ENCODE measurements at regions not wholly inside any gene's neighbourhood (a gene's known extent, or its start where the extent isn't known, plus 50 kb on each side); places are given as distances from the start of the nearest gene placed in this dataset.

- TF ChIP-seq CTCF (CRISPR knock-in tag; IDR thresholded peaks at IDR 0.05) (no peak), GTF2F1 (IDR thresholded peaks at IDR 0.05; ENCODE audit: low read length) (no peak), POLR2AphosphoS5 (IDR thresholded peaks at IDR 0.05; ENCODE audit: low read depth, low read length) (no peak), NFE2L2 (IDR thresholded peaks at IDR 0.05; ENCODE audit: low read length) (no peak), JUN (CRISPR knock-in tag; IDR thresholded peaks at IDR 0.05) (no peak), TAF1 (CRISPR knock-in tag; IDR thresholded peaks at IDR 0.05) (no peak), ELK4 (CRISPR knock-in tag; IDR thresholded peaks at IDR 0.05; ENCODE audit: borderline replicate concordance) (no peak), NR3C1 (CRISPR knock-in tag; IDR thresholded peaks at IDR 0.05) (no peak)
Observed at GRCh38 chr9:38158628-38159027, 89.6 kb upstream of the SHB start.
